OCI-LY1 (cell line): ENCODE measurements at regions not wholly inside any gene's neighbourhood (a gene's known extent, or its start where the extent isn't known, plus 50 kb on each side); places are given as distances from the start of the nearest gene placed in this dataset.

ENCODE experiments used
- EZH2 ChIP-seq: fragments of 200-600 bp; sonication (generic), shearing (Covaris generic); IDR thresholded peaks from 2 replicates; pipeline ENCODE4 v1.8.0; 2017; ENCODE audit warnings: borderline replicate concordance, mixed run types, mild to moderate bottlenecking, antibody characterized with exemption, low read length, moderate library complexity, mixed read lengths
- TF ChIP-seq, protein P1 (sequence below): fragments of 200-600 bp; sonication (generic), shearing (Covaris generic); IDR thresholded peaks from 2 replicates; pipeline ENCODE4 v1.5.1; 2017; ENCODE audit warnings: mild to moderate bottlenecking, antibody characterized with exemption, low read length, moderate library complexity, mixed read lengths

- TF ChIP-seq, protein P1, sequence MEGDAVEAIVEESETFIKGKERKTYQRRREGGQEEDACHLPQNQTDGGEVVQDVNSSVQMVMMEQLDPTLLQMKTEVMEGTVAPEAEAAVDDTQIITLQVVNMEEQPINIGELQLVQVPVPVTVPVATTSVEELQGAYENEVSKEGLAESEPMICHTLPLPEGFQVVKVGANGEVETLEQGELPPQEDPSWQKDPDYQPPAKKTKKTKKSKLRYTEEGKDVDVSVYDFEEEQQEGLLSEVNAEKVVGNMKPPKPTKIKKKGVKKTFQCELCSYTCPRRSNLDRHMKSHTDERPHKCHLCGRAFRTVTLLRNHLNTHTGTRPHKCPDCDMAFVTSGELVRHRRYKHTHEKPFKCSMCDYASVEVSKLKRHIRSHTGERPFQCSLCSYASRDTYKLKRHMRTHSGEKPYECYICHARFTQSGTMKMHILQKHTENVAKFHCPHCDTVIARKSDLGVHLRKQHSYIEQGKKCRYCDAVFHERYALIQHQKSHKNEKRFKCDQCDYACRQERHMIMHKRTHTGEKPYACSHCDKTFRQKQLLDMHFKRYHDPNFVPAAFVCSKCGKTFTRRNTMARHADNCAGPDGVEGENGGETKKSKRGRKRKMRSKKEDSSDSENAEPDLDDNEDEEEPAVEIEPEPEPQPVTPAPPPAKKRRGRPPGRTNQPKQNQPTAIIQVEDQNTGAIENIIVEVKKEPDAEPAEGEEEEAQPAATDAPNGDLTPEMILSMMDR: no peak
- no peak for TF ChIP-seq EZH2
Measured at GRCh38 chr11:129300099-129300498, 75.5 kb upstream of the BARX2 start.
